ENCODE measurements at regions not wholly inside any gene's neighbourhood (a gene's known extent, or its start where the extent isn't known, plus 50 kb on each side); places are given as distances from the start of the nearest gene placed in this dataset.

GRCh38 chr17:77443748-77444260, 303.0 kb downstream of the SEC14L1 start:
- peaks cover 0 to 3% (median 0%) of the 10 kb centered on the region in 4 donors for H3K36me3 ChIP-seq (ENCODE audit: control insufficient read depth in 4 of 4, insufficient read depth in 3 of 4, low read depth in 1 of 4, low read length in 3 of 4)
- 96% methylated on average over 8 of the region's 8 CpGs for WGBS
- H3K27me3 ChIP-seq (ENCODE audit: control insufficient read depth in 4 of 4, insufficient read depth in 4 of 4, low read length in 3 of 4), result no peaks in the 10 kb centered on the region
- peaks cover 6 to 29% (median 12%) of the 10 kb centered on the region in 4 donors for H3K4me1 ChIP-seq (ENCODE audit: control insufficient read depth in 4 of 4, insufficient read depth in 4 of 4, low read length in 3 of 4)
- H3K9ac ChIP-seq (ENCODE audit: low read depth in 1 of 2, low read length in 2 of 2), result no peak overlapping the region
- TF ChIP-seq RAD21 (IDR thresholded peaks at IDR 0.05) (no peak), EGR1 (IDR thresholded peaks at IDR 0.05; ENCODE audit: low read depth in 2 of 2) (no peak)
- H3K9me3 ChIP-seq (ENCODE audit: control insufficient read depth in 4 of 4, low read length in 3 of 4), result no peaks in the 10 kb centered on the region
- peak overlapping the region; percentile 58 for H3K27ac ChIP-seq (ENCODE audit: low read depth in 1 of 2, low read length in 2 of 2)
- DNase-seq (ENCODE audit: low spot score), result no peak
- no peak overlapping the region for H3K4me3 ChIP-seq (ENCODE audit: low read depth in 1 of 3, low read length in 3 of 3)

DNA sequence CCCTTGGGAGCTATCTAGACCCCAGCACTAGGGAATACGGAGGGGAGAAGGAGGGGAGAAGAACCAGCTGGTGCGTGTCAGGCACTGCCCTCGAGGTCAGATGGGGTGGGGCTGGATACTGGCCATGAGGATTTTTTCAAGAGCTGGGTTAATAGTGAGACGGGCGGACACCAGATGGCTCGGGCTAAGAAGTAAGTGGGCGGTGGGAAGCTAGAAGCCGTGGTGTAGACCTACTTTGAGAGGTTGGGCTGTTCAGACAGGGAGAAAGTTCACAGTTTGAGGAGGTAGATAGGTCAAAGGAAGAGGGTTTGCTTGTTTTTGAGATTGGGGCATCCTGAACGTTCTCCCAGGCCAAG, 303.8 kb downstream of the SEC14L1 start:
- Histone ChIP-seq H3K9me3 (ENCODE audit: control insufficient read depth in 4 of 4, low read length in 3 of 4) (no peaks in the 10 kb centered on the region), H3K27ac (ENCODE audit: low read depth in 1 of 2, low read length in 2 of 2) (peak overlapping the region; percentile 58), H3K4me1 (ENCODE audit: control insufficient read depth in 4 of 4, insufficient read depth in 4 of 4, low read length in 3 of 4) (peaks cover 10 to 29% (median 15%) of the 10 kb centered on the region in 4 donors), H3K4me3 (ENCODE audit: low read depth in 1 of 3, low read length in 3 of 3) (no peak overlapping the region), H3K36me3 (ENCODE audit: control insufficient read depth in 4 of 4, insufficient read depth in 3 of 4, low read depth in 1 of 4, low read length in 3 of 4) (peaks cover 0 to 3% (median 0%) of the 10 kb centered on the region in 4 donors), H3K9ac (ENCODE audit: low read depth in 1 of 2, low read length in 2 of 2) (no peak overlapping the region), H3K27me3 (ENCODE audit: control insufficient read depth in 4 of 4, insufficient read depth in 4 of 4, low read length in 3 of 4) (no peaks in the 10 kb centered on the region)
- WGBS, result 59% methylated on average over 9 of the region's 9 CpGs
- TF ChIP-seq FOXA1 (IDR thresholded peaks at IDR 0.05) (no peak), HNF4G (IDR thresholded peaks at IDR 0.05) (no peak), GABPA (IDR thresholded peaks at IDR 0.05 in 1 of 2, conservative IDR thresholded peaks at IDR 0.05 in 1 of 2) (no peak), HNF4A (conservative IDR thresholded peaks at IDR 0.05) (no peak), NR2F2 (IDR thresholded peaks at IDR 0.05) (peak; percentile 71), FOXA2 (IDR thresholded peaks at IDR 0.05) (no peak), RXRA (IDR thresholded peaks at IDR 0.05) (no peak)
- TF ChIP-seq, protein P1, sequence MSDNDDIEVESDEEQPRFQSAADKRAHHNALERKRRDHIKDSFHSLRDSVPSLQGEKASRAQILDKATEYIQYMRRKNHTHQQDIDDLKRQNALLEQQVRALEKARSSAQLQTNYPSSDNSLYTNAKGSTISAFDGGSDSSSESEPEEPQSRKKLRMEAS (IDR thresholded peaks at IDR 0.05), result no peak
- no peak for DNase-seq (ENCODE audit: low spot score)

DNA sequence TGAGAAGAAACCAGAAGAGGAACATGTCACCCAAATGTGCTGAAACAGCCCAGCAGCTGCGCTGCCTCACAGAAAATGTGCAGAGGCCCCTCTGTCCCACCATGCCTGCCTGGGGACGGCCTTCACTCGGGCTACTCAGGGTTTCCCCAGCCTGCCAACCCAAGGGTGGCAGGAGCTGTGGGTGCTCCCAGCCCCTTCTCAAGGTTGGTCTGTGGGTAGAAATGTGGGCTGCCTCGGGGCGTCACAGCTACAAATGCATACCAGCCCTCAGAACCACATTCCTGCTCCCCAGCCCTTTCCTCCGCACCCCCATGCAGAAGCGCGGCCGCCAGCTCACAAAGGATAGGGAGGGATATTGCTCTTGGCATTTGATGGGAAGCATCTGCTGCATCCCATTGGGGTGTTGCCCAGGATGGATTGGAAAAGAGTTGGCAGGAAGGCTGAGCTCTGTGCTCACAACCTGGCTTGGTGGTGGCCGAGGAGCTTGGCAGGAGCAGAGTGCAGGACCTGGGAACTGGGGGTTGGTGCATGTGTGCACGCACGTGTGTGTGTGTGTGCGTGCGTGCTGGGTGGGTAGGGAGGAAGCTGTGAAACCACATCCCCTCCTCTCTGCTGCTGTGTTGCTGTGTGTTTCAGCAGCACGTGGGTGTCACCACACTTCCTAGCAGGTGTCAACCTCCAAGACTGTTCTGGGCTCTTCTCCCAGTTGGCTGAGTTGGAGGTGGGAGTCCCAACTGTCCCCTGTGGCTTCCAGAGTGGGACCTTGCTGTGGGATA, 304.4 kb downstream of the SEC14L1 start:
- H3K27me3 ChIP-seq (ENCODE audit: control insufficient read depth in 4 of 4, insufficient read depth in 4 of 4, low read length in 3 of 4), result no peaks in the 10 kb centered on the region
- H3K4me1 ChIP-seq (ENCODE audit: control insufficient read depth in 4 of 4, insufficient read depth in 4 of 4, low read length in 3 of 4), result peaks cover 15 to 35% (median 20%) of the 10 kb centered on the region in 4 donors
- DNase-seq (ENCODE audit: low spot score), result no peak
- H3K4me3 ChIP-seq (ENCODE audit: low read depth in 1 of 3, low read length in 3 of 3), result no peak overlapping the region
- TF ChIP-seq NR2F2 (IDR thresholded peaks at IDR 0.05), result no peak
- TF ChIP-seq, protein P1 (IDR thresholded peaks at IDR 0.05), result peak; percentile 48
- no peak overlapping the region for H3K9ac ChIP-seq (ENCODE audit: low read depth in 1 of 2, low read length in 2 of 2)
- H3K27ac ChIP-seq (ENCODE audit: low read depth in 1 of 2, low read length in 2 of 2), result peak overlapping the region; percentile 58 to 67
- H3K9me3 ChIP-seq (ENCODE audit: control insufficient read depth in 4 of 4, low read length in 3 of 4), result no peaks in the 10 kb centered on the region
- peaks cover 0 to 3% (median 0%) of the 10 kb centered on the region in 4 donors for H3K36me3 ChIP-seq (ENCODE audit: control insufficient read depth in 4 of 4, insufficient read depth in 3 of 4, low read depth in 1 of 4, low read length in 3 of 4)
- 66% methylated on average over 15 of the region's 15 CpGs for WGBS

DNA sequence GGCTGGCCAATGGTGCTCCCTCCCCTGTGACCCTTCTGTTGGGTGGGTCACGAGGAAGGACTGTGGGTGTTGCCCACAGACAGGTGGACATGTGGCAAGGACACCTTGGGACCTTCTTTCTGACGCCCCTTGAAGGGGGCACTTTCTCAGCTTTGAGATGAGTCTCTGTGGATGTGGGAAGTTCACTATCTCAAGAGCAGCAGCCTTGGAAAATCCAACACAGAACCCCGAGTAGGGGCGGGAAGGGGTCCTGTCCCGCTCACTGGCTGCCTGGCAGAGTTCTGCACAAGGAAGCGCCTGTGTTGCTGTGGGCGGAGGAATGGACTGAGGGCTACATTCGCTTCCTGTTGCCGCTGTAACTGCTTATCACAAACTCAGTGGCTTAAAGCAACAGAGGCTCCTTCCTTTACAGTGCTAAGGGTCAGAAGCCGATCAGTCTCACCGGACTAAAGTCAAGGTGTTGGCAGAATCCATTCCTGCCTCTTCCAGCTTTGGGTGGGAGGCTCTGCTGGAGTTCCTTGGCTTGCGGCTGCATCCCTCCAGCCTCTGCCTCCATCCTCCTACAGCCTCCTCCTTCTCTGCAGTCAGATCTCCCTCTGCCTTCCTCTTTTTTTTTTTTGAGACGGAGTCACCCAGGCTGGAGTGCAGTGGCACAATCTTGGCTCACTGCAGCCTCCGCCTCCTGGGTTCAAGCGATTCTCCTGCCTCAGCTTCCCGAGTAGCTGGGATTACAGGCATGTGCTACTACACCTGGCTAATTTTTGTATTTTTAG, 305.2 kb downstream of the SEC14L1 start:
- 66% methylated on average over 16 of the region's 16 CpGs for WGBS
- no peak overlapping the region for H3K9ac ChIP-seq (ENCODE audit: low read depth in 1 of 2, low read length in 2 of 2)
- H3K27ac ChIP-seq (ENCODE audit: low read depth in 1 of 2, low read length in 2 of 2), result peak overlapping the region; percentile 58 to 67
- no peaks in the 10 kb centered on the region for H3K9me3 ChIP-seq (ENCODE audit: control insufficient read depth in 4 of 4, low read length in 3 of 4)
- H3K36me3 ChIP-seq (ENCODE audit: control insufficient read depth in 4 of 4, insufficient read depth in 3 of 4, low read depth in 1 of 4, low read length in 3 of 4), result no peaks in the 10 kb centered on the region
- no peaks in the 10 kb centered on the region for H3K27me3 ChIP-seq (ENCODE audit: control insufficient read depth in 4 of 4, insufficient read depth in 4 of 4, low read length in 3 of 4)
- H3K4me1 ChIP-seq (ENCODE audit: control insufficient read depth in 4 of 4, insufficient read depth in 4 of 4, low read length in 3 of 4), result peaks cover 17 to 37% (median 27%) of the 10 kb centered on the region in 4 donors
- DNase-seq (ENCODE audit: low spot score), result no peak
- TF ChIP-seq RXRA (IDR thresholded peaks at IDR 0.05) (no peak), YY1 (IDR thresholded peaks at IDR 0.05) (no peak), SP1 (IDR thresholded peaks at IDR 0.05) (peak; percentile 11), HNF4A (conservative IDR thresholded peaks at IDR 0.05) (no peak), REST (IDR thresholded peaks at IDR 0.05) (no peak), ZBTB33 (IDR thresholded peaks at IDR 0.05) (no peak), GABPA (IDR thresholded peaks at IDR 0.05 in 1 of 2, conservative IDR thresholded peaks at IDR 0.05 in 1 of 2) (no peak), NR2F2 (IDR thresholded peaks at IDR 0.05) (peak; percentile 44)
- H3K4me3 ChIP-seq (ENCODE audit: low read depth in 1 of 3, low read length in 3 of 3), result no peak overlapping the region

All from liver (tissue), 7 donors.